H1 (cell line): ENCODE measurements at regions not wholly inside any gene's neighbourhood (a gene's known extent, or its start where the extent isn't known, plus 50 kb on each side); places are given as distances from the start of the nearest gene placed in this dataset.

Source experiments
- EZH2 ChIP-seq: fragments of 200-600 bp; sonication (generic); IDR thresholded peaks from 2 replicates; pipeline ENCODE4 v1.7.1; 2012; ENCODE audit warnings: low read depth, mild to moderate bottlenecking, moderate library complexity, low read length, inconsistent platforms; ENCODE audit not compliant: severe bottlenecking
- GABPA ChIP-seq: IDR thresholded peaks from 2 replicates; pipeline ENCODE4 v1.6.1; 2011; ENCODE audit warnings: mild to moderate bottlenecking, low read length, moderate library complexity, borderline replicate concordance; ENCODE audit not compliant: insufficient read depth
- MAFK ChIP-seq: IDR thresholded peaks from 2 replicates; pipeline ENCODE4 v1.6.1; 2012; ENCODE audit warnings: low read depth, mild to moderate bottlenecking, improper control_type of control experiment, low read length
- POLR2AphosphoS5 ChIP-seq: IDR thresholded peaks from 2 replicates; pipeline ENCODE4 v1.6.1; 2011; ENCODE audit warnings: low read depth, low read length
- RAD21 ChIP-seq, 2 experiments: IDR thresholded peaks in 1 of 2; conservative IDR thresholded peaks in 1 of 2; 2 replicates each; pipeline ENCODE4 v1.6.1; 2011; ENCODE audit warnings: low read depth in 2 of 2, low read length in 2 of 2, improper control_type of control experiment in 1 of 2, inconsistent platforms in 1 of 2, mild to moderate bottlenecking in 1 of 2, moderate library complexity in 1 of 2
- RFX5 ChIP-seq: IDR thresholded peaks from 2 replicates; pipeline ENCODE4 v1.6.1; 2011; ENCODE audit warnings: low read depth, low read length, improper control_type of control experiment, borderline replicate concordance
- SP1 ChIP-seq: IDR thresholded peaks from 2 replicates; pipeline ENCODE4 v1.6.1; 2011; ENCODE audit warnings: low read depth, low read length
- YY1 ChIP-seq: IDR thresholded peaks from 2 replicates; pipeline ENCODE4 v1.6.1; 2011; ENCODE audit warnings: low read depth, mild to moderate bottlenecking, low read length
- ZNF274 ChIP-seq: IDR thresholded peaks from 2 replicates; pipeline ENCODE4 v1.7.0; 2012; ENCODE audit warnings: low read length, borderline replicate concordance; ENCODE audit errors: extremely low read depth
- TF ChIP-seq, protein P1 (sequence below), 3 experiments: IDR thresholded peaks; 1 replicate in 2 of 3; 2 replicates in 1 of 3; pipeline versions ENCODE4 v1.5.1 to v1.6.1; 2011; ENCODE audit warnings: low read length in 3 of 3, mild to moderate bottlenecking in 3 of 3, inconsistent platforms in 2 of 3, low read depth in 1 of 3, moderate library complexity in 1 of 3; ENCODE audit not compliant: insufficient read depth in 1 of 3; ENCODE audit errors: control extremely low read depth in 1 of 3
- TF ChIP-seq, protein P2 (sequence below): IDR thresholded peaks from 2 replicates; pipeline ENCODE4 v1.6.1; 2011; ENCODE audit warnings: low read depth, mild to moderate bottlenecking, low read length; ENCODE audit not compliant: insufficient read depth

DNA sequence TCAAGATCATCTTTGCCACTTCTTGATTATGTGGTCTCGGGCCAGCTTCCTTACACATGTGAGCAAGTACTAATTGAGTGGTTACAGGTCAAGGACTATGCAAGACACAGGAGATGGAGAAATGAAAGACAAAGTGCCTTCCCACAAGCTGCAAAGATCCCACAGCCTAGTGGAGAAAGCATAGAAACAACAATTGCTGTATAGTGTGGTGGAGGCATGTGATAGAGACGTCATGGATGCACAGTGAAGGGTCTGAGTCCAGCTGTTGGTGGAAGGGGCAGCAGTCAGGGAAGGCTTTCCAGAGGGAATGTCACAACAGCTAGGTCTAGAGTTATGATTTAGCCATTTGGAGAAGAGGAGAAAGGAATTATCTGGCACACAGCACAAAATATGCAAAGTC is 210.6 kb downstream of the KDR start:
- TF ChIP-seq, protein P1, sequence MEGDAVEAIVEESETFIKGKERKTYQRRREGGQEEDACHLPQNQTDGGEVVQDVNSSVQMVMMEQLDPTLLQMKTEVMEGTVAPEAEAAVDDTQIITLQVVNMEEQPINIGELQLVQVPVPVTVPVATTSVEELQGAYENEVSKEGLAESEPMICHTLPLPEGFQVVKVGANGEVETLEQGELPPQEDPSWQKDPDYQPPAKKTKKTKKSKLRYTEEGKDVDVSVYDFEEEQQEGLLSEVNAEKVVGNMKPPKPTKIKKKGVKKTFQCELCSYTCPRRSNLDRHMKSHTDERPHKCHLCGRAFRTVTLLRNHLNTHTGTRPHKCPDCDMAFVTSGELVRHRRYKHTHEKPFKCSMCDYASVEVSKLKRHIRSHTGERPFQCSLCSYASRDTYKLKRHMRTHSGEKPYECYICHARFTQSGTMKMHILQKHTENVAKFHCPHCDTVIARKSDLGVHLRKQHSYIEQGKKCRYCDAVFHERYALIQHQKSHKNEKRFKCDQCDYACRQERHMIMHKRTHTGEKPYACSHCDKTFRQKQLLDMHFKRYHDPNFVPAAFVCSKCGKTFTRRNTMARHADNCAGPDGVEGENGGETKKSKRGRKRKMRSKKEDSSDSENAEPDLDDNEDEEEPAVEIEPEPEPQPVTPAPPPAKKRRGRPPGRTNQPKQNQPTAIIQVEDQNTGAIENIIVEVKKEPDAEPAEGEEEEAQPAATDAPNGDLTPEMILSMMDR (IDR thresholded peaks at IDR 0.05; ENCODE audit: control extremely low read depth in 1 of 3, insufficient read depth in 1 of 3, low read depth in 1 of 3, low read length in 3 of 3), result no peak
- TF ChIP-seq RAD21 (IDR thresholded peaks at IDR 0.05 in 1 of 2, conservative IDR thresholded peaks at IDR 0.05 in 1 of 2; ENCODE audit: low read depth in 2 of 2, low read length in 2 of 2) (no peak), RFX5 (no peak), YY1 (no peak), EZH2 (no peak), ZNF274 (no peak), POLR2AphosphoS5 (no peak), GABPA (no peak), SP1 (no peak), MAFK (no peak)
- TF ChIP-seq, protein P2, sequence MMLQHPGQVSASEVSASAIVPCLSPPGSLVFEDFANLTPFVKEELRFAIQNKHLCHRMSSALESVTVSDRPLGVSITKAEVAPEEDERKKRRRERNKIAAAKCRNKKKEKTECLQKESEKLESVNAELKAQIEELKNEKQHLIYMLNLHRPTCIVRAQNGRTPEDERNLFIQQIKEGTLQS, result no peak
